Mesodermal cell (in vitro differentiated cells): ENCODE measurements at regions not wholly inside any gene's neighbourhood (a gene's known extent, or its start where the extent isn't known, plus 50 kb on each side); places are given as distances from the start of the nearest gene placed in this dataset.
"Not testable (repeated sequence)": the region's sequence is repeated elsewhere in the genome, so short reads cannot be mapped to it uniquely, and the experiment has no call there.

Experiments used
- H3K27ac ChIP-seq: 2 replicates; pipeline ENCODE4 v1.7.0; 2013; ENCODE audit warnings: mild to moderate bottlenecking, low read depth, low read length, moderate library complexity; ENCODE audit not compliant: severe bottlenecking
- H3K36me3 ChIP-seq: 2 replicates; pipeline ENCODE4 v1.7.1; 2013; ENCODE audit warnings: mild to moderate bottlenecking, low read length, moderate library complexity; ENCODE audit not compliant: control insufficient read depth, insufficient read depth
- H3K4me1 ChIP-seq: one replicate; pipeline ENCODE4 v1.7.1; 2013; ENCODE audit warnings: mild to moderate bottlenecking, low read length; ENCODE audit not compliant: insufficient read depth, control insufficient read depth, poor library complexity, severe bottlenecking
- H3K4me3 ChIP-seq: 2 replicates; pipeline ENCODE4 v1.7.0; 2013; ENCODE audit warnings: low read length, control low read depth, mild to moderate bottlenecking; ENCODE audit not compliant: insufficient read depth, poor library complexity, severe bottlenecking; ENCODE audit errors: extremely low read depth
- H3K9me3 ChIP-seq: 2 replicates; pipeline ENCODE4 v1.7.1; 2013; ENCODE audit warnings: mild to moderate bottlenecking, low read length, moderate library complexity; ENCODE audit not compliant: control insufficient read depth
- WGBS, 2 experiments: methylation state at CpG; one replicate each; pipeline ENCODE4 v1.1.5; 2013; ENCODE audit warnings: missing lambda C conversion rate in 2 of 2; ENCODE audit not compliant: insufficient coverage in 2 of 2; 5-methylcytosine and 5-hydroxymethylcytosine counted together

- Histone ChIP-seq H3K27ac (no peak overlapping the region), H3K4me3 (no peak overlapping the region), H3K4me1 (no peaks in the 10 kb centered on the region), H3K9me3 (no peaks in the 10 kb centered on the region), H3K36me3 (no peaks in the 10 kb centered on the region)
- 88% methylated on average over 1 of the region's 4 CpGs; no CpG with 5 or more reads in 1 of the 2 experiments for WGBS, 2 experiments
These were observed 55.0 kb upstream of the PAK3 start for GRCh38 chrX:111041018-111041462.

- Histone ChIP-seq H3K36me3 (no peaks in the 10 kb centered on the region), H3K4me1 (no peaks in the 10 kb centered on the region), H3K4me3 (no peak overlapping the region), H3K9me3 (no peaks in the 10 kb centered on the region), H3K27ac (no peak overlapping the region)
- WGBS, 2 experiments, result no CpG with 5 or more reads among the region's 3 CpGs
These were observed 55.5 kb upstream of the PAK3 start for GRCh38 chrX:111040377-111041017.

GRCh38 chrX:111039606-111040005 lies 56.4 kb upstream of the PAK3 start:
- no CpG with 5 or more reads among the region's 2 CpGs for WGBS, 2 experiments
- H3K36me3 ChIP-seq, result no peaks in the 10 kb centered on the region
- H3K9me3 ChIP-seq, result no peaks in the 10 kb centered on the region
- H3K27ac ChIP-seq, result no peak overlapping the region
- no peaks in the 10 kb centered on the region for H3K4me1 ChIP-seq
- no peak overlapping the region for H3K4me3 ChIP-seq

- 100% methylated on average over 1 of the region's 2 CpGs; no CpG with 5 or more reads in 1 of the 2 experiments for WGBS, 2 experiments
- H3K36me3 ChIP-seq, result no peaks in the 10 kb centered on the region
- no peaks in the 10 kb centered on the region for H3K9me3 ChIP-seq
- H3K27ac ChIP-seq, result no peak overlapping the region
- H3K4me1 ChIP-seq, result no peaks in the 10 kb centered on the region
- H3K4me3 ChIP-seq, result no peak overlapping the region
These were observed 60.0 kb upstream of the PAK3 start for GRCh38 chrX:111035991-111036390.

- no peak overlapping the region for H3K4me3 ChIP-seq
- H3K27ac ChIP-seq, result no peak overlapping the region
- no peaks in the 10 kb centered on the region for H3K36me3 ChIP-seq
- no peaks in the 10 kb centered on the region for H3K9me3 ChIP-seq
- H3K4me1 ChIP-seq, result no peaks in the 10 kb centered on the region
- WGBS, 2 experiments, result no CpG with 5 or more reads among the region's 2 CpGs
These were observed 60.7 kb upstream of the PAK3 start for GRCh38 chrX:111035256-111035655.

GRCh38 chrX:111022998-111023397 lies 73.0 kb upstream of the PAK3 start:
- not testable (repeated sequence) for H3K27ac ChIP-seq, H3K4me3 ChIP-seq, H3K36me3 ChIP-seq, H3K9me3 ChIP-seq, H3K4me1 ChIP-seq
- WGBS, 2 experiments, result 83% methylated on average over 1 of the region's 1 CpG; no CpG with 5 or more reads in 1 of the 2 experiments

- WGBS, 2 experiments, result no CpG with 5 or more reads among the region's 1 CpG
- Histone ChIP-seq H3K9me3 (no peaks in the 10 kb centered on the region), H3K4me3 (no peak overlapping the region), H3K36me3 (no peaks in the 10 kb centered on the region), H3K27ac (no peak overlapping the region), H3K4me1 (no peaks in the 10 kb centered on the region)
These were observed 75.7 kb upstream of the PAK3 start for GRCh38 chrX:111020283-111020682.

- Histone ChIP-seq H3K4me3 (no peak overlapping the region), H3K27ac (no peak overlapping the region), H3K9me3 (no peaks in the 10 kb centered on the region), H3K36me3 (no peaks in the 10 kb centered on the region), H3K4me1 (no peaks in the 10 kb centered on the region)
- WGBS, 2 experiments, result no CpG with 5 or more reads among the region's 3 CpGs
These were observed 82.1 kb upstream of the PAK3 start for GRCh38 chrX:111013778-111014455.

- Histone ChIP-seq H3K27ac (no peak overlapping the region), H3K36me3 (no peaks in the 10 kb centered on the region), H3K4me1 (no peaks in the 10 kb centered on the region), H3K4me3 (no peak overlapping the region), H3K9me3 (no peaks in the 10 kb centered on the region)
- WGBS, 2 experiments, result no CpG with 5 or more reads among the region's 3 CpGs
These were observed 85.9 kb upstream of the PAK3 start for GRCh38 chrX:111010111-111010510.

- Histone ChIP-seq H3K9me3 (no peaks in the 10 kb centered on the region), H3K27ac (no peak overlapping the region), H3K4me3 (no peak overlapping the region), H3K36me3 (no peaks in the 10 kb centered on the region), H3K4me1 (no peaks in the 10 kb centered on the region)
- no CpG with 5 or more reads among the region's 3 CpGs for WGBS, 2 experiments
These were observed 86.7 kb upstream of the PAK3 start for GRCh38 chrX:111009256-111009655.

- H3K4me3 ChIP-seq, result no peak overlapping the region
- H3K9me3 ChIP-seq, result no peaks in the 10 kb centered on the region
- H3K27ac ChIP-seq, result no peak overlapping the region
- no peaks in the 10 kb centered on the region for H3K4me1 ChIP-seq
- H3K36me3 ChIP-seq, result no peaks in the 10 kb centered on the region
- WGBS, 2 experiments, result 60% methylated on average over 1 of the region's 2 CpGs; no CpG with 5 or more reads in 1 of the 2 experiments
These were observed 87.9 kb upstream of the PAK3 start for GRCh38 chrX:111008126-111008525.
